Left colon (tissue), 2 donors: ENCODE measurements at regions not wholly inside any gene's neighbourhood (a gene's known extent, or its start where the extent isn't known, plus 50 kb on each side); places are given as distances from the start of the nearest gene placed in this dataset.
"Not testable (repeated sequence)": the region's sequence is repeated elsewhere in the genome, so short reads cannot be mapped to it uniquely, and the experiment has no call there.

Experiments
- ATAC-seq: fragments of 200-7000 bp; cut with Tn5 transposase; one replicate; pipeline ENCODE4 v1.9.1; 2020; ENCODE audit warnings: mild to moderate bottlenecking, moderate library complexity
- DNase-seq, 2 donors: peaks; one replicate each; pipeline ENCODE4 v3.0.0-alpha.2; 2020
- intact Hi-C, 2 donors: fragments of 100-400 bp; cut with DNase I in 1 of 2; cut with micrococcal nuclease in 1 of 2; formaldehyde crosslinking; loops; one replicate each; pipeline versions ENCODE4 v1.11.2 to v1.14.0; 2022; cut with DNase I, micrococcal nuclease
- donor health status: DM: no; HTN: no; CAD: no.
- donor health status: DM: yes; HTN: yes; CAD: no.

- no peak for ATAC-seq
- intact Hi-C loops, result no loop called here
- DNase-seq, result no peak
These were observed 101.1 kb upstream of the TMEM132E start for GRCh38 chr17:34478244-34478643.

- intact Hi-C loops, result no loop called here
- ATAC-seq, result no peak
- no peak for DNase-seq
These were observed 104.1 kb upstream of the TMEM132E start for GRCh38 chr17:34475296-34475695.

GRCh38 chr17:34474706-34475105 is 104.7 kb upstream of the TMEM132E start:
- DNase-seq (no peak), ATAC-seq (no peak)
- intact Hi-C loops, result no loop called here

- no peak for DNase-seq
These were observed 107.0 kb upstream of the TMEM132E start for GRCh38 chr17:34472363-34472762.

GRCh38 chr17:34471278-34471677 is 108.1 kb upstream of the TMEM132E start:
- DNase-seq, ATAC-seq, intact Hi-C loops: not testable (repeated sequence)

More at GRCh38 chr17:34472363-34472762, 107.0 kb upstream of the TMEM132E start:
- no peak for ATAC-seq
- intact Hi-C loops, result no loop called here

- ATAC-seq, result no peak
- no peak for DNase-seq
- intact Hi-C loops, result no loop called here
These were observed 102.8 kb upstream of the CCL1 start for GRCh38 chr17:34465789-34466188.

GRCh38 chr17:34464812-34465211 is 101.8 kb upstream of the CCL1 start:
- ATAC-seq, result no peak
- intact Hi-C loops, result no loop called here

GRCh38 chr17:34458266-34458665 is 95.2 kb upstream of the CCL1 start:
- DNase-seq, result no peak
- intact Hi-C loops, result no loop called here
- ATAC-seq, result no peak

More at GRCh38 chr17:34464812-34465211, 101.8 kb upstream of the CCL1 start:
- no peak for DNase-seq

- ATAC-seq (no peak), DNase-seq (no peak)
- intact Hi-C loops, result no loop called here
These were observed 93.1 kb upstream of the CCL1 start for GRCh38 chr17:34456121-34456520.

GRCh38 chr17:34452769-34453168 is 89.7 kb upstream of the CCL1 start:
- ATAC-seq (no peak), DNase-seq (no peak)
- intact Hi-C loops, result no loop called here

- ATAC-seq (no peak), DNase-seq (no peak)
- intact Hi-C loops, result no loop called here
These were observed 88.3 kb upstream of the CCL1 start for GRCh38 chr17:34451313-34451712.

GRCh38 chr17:34447406-34447805 is 84.4 kb upstream of the CCL1 start:
- intact Hi-C loops, result no loop called here
- ATAC-seq (no peak), DNase-seq (no peak)

GRCh38 chr17:34445101-34445500 is 82.1 kb upstream of the CCL1 start:
- intact Hi-C loops, result no loop called here
- DNase-seq, result no peak
- ATAC-seq, result no peak

GRCh38 chr17:34443619-34444469 is 80.8 kb upstream of the CCL1 start:
- DNase-seq (no peak), ATAC-seq (no peak)
- intact Hi-C loops, result no loop called here

- no peak for ATAC-seq
- intact Hi-C loops, result no loop called here
- DNase-seq, result no peak
These were observed 79.5 kb upstream of the CCL1 start for GRCh38 chr17:34442387-34443111.

GRCh38 chr17:34437188-34437587 is 74.2 kb upstream of the CCL1 start:
- intact Hi-C loops, result no loop called here
- ATAC-seq (no peak), DNase-seq (no peak)

- DNase-seq (no peak), ATAC-seq (no peak)
- intact Hi-C loops, result no loop called here
These were observed 73.6 kb upstream of the CCL1 start for GRCh38 chr17:34436607-34437006.

GRCh38 chr17:34435182-34435928 is 72.3 kb upstream of the CCL1 start:
- DNase-seq (no peak), ATAC-seq (no peak)
- intact Hi-C loops, result no loop called here

- ATAC-seq (no peak), DNase-seq (no peak)
- intact Hi-C loops, result no loop called here
These were observed 71.0 kb upstream of the CCL1 start for GRCh38 chr17:34434052-34434451.
